Cerebellar cortex (tissue), 1 donor: ENCODE measurements at regions not wholly inside any gene's neighbourhood (a gene's known extent, or its start where the extent isn't known, plus 50 kb on each side); places are given as distances from the start of the nearest gene placed in this dataset.
"Not testable (repeated sequence)": the region's sequence is repeated elsewhere in the genome, so short reads cannot be mapped to it uniquely, and the experiment has no call there.

Source experiments
- DNase-seq: peaks from one replicate; pipeline ENCODE4 v3.0.0-alpha.2; 2015; ENCODE audit warnings: low spot score

DNA sequence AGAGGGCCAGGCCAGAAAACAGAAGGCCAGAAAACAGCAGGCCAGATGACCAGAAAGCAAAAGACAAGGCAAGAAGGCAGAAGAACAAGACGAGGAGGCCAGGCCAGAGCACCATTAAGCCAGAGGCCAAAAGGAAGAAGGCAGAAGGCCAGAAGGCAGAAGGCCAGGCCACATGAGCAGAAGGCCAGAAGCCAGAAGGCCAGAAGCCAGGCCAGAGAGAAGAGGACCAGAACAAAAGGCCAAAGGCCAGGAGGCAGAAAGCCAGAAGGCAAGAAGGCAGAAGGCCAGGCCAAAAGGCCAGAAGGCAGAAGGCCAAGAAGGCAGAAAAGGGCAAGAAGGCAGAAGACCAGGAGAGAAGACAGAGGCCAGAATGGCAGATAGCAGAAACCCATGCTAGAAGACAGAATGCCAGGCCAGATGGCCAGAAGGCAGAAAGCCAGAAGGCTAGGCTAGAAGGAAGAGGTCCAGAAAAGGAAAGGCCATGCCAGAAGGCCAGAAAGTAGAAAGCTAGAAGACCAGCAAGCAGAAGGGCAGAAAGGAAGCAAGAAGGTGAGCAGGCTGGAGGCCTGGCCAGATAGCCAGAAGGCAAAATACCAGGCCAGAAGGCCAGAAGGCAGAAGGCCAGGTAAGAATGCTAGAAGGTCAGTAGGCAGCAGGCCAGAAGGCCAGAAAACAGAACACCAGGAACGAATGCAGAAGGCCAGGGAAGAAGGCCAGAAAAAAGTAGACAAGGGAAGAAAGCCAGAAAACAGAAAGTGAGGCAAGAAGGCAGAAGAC, 187.6 kb downstream of the TUBA3C start:
- no peak for DNase-seq

DNA sequence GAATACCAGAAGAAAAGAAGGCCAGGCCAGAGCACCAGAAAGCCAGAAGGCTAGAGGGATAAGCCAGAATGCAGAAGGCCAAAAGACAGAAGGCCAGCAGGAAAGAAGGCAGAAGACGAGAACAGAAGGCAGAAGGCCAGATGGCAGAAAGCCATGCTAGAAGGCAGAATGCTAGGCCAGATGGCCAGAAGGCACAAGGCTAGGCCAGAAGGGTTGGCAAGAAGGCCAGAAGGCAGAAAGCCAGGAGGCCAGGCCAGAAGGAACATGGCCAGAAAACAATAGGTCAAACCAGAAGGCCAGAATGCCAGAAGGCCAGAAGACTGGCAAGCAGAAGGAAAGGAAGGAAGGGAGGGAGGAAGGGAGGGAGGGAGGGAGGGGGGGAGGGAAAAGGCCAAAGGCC, 188.8 kb downstream of the TUBA3C start:
- DNase-seq, result no peak

DNA sequence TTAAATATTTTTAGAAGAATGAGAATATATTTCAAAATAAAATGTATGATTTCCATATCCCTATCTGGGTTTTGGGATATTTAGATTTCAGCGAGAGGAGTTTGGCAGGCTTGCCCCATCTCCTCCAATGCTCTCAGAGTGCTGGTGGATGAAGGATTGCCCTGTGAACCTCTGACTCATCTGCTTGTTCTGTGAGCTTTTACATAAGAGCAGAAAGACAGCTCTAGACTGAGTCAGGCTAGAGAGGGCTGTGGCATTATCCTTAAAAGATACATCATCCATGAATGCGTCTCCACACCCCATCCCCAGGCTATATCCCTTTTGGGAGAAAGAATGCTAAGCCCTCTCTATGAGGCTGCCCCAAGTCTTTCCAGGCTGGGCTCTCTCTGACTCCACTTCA, 190.6 kb downstream of the TUBA3C start:
- DNase-seq, result no peak

DNA sequence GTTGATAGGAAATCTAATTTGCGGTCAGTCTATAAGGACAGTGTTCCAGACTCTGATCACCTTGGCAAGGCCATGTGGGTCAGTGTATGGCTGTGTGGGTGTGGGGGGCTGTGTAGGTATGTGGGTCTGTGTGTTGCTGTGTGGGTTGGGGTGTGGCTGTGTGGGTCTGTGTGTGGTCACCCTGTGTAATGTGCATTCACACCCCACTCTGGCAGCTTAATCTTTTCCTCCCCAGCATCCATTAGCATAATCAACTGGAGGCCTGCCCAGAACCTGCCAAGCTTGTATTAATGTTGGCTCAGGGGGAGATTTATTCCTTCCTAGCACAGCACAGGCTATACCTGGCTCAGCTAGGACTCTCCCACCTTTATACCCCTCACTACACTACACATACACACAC, 203.2 kb downstream of the TUBA3C start:
- DNase-seq, result no peak

DNA sequence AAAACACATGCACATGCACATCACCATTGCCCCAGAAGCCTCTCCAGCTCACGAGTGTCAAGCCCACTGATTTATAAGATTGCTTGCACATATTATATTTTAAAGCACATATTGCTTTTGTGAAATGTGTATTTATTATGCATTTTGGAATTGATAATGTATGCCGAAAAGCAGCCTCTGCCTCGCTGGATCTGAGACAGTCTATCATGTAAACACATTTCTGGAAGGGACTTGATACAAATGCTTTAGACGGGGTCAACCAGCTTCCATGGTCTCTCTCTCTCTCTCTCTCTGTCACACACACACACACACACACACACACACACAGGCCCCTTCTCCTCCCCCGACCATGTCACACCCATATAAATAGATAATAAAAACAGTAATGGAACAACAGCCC, 203.8 kb downstream of the TUBA3C start:
- no peak for DNase-seq

DNA sequence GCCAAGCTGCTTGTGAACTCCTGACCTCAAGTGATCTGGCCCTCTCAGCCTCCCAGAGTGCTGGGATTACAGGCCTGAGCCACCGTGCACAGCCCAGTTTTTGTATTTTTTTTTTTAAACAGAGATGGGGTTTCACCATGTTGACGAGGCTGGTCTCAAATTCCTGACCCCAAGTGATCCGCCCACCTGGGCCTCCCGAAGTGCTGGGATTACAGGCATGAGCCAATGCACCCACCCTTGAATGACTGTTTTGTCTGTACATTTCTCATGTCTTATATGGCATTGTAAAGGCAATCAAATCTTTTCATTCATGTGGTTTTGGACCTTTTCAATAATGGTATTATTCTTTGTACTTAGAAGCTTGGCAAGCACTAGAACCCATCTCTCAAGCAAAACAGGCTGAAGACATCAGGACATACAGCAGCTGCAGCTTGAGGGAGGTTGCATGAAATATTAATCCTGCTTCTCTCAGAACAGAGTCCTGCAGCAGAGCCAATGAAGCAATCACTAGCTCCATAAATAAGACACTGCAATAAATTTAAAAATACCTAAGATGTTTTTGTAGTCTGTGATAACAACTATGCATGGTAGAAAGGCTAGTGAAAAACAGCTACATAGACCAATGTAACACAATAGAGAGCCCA, 209.9 kb downstream of the TUBA3C start:
- DNase-seq, result no peak

DNA sequence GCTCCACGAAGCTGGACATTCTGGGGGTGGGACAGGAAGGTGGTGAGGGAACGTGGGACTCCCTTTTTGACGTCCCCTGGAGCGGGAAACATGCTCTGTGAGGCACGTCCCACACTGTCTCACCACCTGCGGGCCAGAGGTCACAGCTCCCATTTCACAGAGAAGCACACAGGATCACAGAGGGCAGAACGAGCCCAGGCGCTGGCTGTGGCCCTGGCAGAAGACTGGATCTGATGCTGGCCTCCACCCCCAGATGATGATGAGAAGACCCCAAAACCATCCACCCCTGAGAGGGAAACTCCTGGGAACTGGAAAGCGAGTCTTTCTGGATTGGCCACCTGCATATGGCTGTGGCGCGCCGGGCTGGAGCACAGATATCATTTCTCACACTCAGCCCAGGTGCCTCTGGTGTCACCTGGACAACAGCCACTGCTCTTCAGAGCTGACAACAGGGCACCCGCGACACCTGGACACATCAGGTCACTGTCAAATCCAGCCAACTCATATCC, 216.2 kb downstream of the TUBA3C start:
- DNase-seq, result no peak

DNA sequence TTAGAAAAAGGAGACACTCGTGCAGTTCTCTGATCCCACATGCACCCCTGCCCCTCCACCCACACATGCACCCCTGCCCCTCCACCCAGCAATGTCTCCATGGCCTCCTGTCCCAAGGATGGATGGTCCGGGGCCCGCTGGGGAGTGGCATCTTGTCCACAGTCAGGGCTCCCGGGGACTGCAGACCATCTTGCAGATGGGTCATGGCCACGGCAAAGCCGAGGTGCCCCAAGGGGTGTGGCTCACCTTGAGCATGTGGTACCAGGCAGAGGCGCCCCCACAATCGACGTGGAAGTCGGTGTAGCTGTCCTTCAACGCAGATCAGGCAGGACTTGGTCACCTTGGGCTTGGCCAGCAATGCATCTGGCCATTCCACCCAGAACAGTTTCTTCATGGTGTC, 216.7 kb downstream of the TUBA3C start:
- no peak for DNase-seq

DNA sequence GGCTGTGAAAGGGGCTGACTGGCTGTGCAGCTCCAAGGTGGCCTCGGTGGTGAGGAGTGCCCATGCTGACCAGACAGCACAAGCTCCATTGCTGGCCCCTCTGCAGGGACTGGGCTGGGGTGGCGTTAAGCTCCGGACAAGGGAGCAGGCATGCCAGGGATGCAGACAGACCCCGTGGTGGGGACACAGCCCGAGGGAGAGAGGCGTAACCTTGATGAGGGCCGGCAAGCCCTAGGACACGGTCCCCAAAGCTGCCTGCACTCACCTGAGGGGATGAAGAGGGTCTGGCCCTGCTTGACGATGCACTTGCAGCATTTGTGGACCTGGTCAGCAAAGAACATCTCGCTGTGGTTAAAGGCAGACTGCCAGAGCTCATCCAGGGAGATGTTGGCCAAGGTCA, 217.9 kb downstream of the TUBA3C start:
- DNase-seq, result not testable (repeated sequence)

DNA sequence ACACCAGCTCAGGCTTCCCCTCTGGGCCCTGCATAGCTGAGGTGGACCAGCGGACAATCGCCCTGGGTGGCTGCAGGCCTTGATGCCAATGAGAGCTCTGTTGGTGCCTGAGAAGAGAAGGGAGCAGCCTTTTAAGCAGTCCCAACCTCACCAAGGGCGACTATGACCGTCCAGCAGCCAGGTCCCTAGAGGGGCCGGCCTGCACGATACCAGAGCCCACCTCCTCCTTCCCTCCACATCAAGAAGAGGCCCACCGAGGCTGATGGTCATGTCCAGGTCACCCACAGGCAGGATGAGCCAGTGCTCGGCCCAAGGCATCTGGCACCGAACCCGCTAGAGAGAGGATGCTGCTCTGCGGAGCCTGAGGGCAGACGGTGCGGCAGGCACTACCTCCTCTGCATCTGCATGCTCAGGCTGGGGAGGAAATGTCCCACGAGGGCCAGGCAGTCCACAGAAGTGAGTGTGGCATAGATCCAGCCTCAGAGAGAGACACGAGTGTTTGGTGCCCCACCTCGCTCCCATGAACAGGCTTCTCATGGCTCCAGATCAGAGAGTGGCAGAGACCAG, 219.4 kb downstream of the TUBA3C start:
- no peak for DNase-seq

DNA sequence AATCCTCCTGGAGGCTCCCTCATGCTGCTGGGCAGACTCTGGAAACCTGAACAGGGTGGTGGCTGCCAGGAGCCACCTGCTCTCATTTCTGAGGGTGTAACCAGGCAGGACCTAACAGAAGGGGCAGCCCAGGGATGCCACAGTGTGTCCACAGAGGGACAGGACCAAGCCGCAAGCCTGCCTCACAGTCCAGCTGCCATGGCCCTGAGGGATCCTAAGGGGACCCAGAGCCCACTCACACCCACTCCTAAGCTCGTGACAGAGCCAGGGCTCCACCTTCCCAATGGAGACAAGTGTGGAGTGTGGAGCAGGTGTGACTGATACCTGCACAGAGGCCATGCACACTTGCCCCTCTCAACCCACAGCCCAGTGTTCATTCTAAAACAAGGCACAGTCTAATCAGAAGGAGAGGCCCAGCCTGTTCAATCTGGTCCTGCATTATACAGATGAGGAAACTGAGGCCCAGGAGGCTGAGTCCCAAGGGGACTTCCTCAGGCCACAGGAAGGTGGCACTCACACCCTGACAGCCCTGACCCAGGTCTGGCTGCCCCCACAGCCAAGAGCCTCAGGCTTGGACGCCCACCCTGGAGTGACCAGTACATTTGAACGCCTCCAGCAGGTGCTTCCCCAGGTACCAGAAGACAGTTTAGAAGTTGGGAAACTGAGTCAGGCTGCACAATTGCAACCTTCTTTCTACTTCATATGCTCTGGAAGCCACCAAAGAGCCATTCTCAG, 220.1 kb downstream of the TUBA3C start:
- DNase-seq, result no peak

DNA sequence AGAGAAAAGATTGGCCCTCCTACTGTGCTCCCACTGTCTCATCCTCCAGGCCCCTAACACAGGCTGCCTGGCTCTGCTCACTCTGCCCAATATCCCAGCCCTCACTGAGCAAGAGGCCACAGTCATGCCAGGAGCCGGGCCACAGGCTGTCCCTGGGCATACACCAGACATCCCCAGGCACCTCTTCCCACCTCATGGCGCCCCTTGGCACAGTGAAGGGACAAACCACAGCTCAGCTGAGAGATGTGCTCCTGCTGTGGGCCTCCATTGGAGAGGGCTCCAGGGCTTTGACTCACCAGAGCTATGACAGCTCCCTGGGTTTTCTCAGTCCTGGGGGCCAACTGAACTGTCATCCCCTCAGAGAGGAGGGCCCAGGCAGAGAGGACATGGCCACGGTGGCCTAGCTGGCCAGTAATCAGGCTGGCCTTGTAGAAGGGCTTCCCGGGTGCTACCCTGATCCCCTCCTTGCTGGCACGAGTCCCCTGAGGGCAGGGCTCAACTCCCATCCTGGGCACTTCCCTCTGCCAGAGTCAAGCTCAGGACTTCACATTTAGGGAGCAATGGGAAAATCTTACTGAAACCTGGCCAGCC, 220.9 kb downstream of the TUBA3C start:
- DNase-seq, result no peak

DNA sequence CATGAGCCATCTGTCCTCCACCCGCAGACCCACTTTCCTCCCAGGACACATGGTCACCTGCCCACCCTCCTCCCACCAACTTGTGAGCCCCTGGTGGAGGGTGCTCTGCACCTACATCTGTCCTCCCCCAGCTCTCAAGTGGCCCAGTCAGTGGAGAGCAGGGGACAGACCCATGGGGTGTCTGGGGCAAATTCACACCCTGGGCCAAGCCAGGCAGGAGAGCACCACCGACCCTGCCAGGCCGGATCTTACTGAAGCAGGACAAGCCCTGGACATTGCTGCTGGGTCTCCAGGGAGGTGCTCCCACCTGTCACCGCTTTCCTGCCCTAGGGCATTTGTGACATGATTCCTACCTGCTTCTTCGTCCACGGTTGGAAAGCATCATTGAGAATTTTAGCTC, 221.6 kb downstream of the TUBA3C start:
- DNase-seq, result no peak

DNA sequence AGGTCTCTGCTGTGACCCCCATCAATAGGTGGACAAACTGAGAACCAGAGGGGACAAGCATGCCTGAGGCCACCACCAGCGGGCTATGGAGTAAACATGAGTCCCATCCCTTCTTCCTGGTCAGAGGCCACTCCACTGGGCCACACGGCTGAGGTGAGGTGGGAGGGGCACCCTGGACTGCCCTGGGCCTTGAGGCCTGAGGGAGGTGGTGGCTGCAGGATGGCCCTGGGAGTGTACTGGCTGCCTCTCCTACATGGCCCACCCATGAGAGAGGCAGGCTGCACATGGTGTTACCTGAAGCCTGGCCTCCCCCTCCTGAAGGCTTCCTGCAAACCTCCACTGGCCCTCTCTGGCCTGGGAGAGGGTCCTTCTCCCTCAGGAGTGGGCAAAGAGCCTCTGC, 222.4 kb downstream of the TUBA3C start:
- no peak for DNase-seq

DNA sequence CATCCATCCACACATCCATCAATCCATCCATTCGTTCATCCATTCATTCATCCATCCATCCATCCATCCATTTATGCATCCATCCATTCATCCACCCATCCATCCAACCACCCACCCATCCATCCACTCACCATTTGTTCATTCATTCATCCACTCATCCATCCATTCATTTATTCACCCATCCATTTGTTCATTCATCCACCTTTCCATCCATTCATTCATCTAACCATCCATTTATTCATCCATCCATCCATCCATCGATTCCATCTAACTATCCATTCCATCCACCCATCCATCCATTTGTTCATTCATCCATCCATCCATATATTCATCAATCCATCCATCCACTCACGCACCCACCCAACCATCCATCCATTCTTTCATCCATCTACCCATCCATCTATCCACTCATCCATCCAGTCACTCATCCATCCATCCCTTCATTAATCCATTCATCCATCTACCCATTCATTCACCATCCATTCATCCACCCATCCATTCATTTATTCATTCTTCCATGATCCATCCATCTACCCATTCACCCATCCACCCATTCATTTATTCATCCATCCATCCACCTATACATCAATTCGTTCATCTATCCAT, 225.0 kb downstream of the TUBA3C start:
- DNase-seq, result no peak

DNA sequence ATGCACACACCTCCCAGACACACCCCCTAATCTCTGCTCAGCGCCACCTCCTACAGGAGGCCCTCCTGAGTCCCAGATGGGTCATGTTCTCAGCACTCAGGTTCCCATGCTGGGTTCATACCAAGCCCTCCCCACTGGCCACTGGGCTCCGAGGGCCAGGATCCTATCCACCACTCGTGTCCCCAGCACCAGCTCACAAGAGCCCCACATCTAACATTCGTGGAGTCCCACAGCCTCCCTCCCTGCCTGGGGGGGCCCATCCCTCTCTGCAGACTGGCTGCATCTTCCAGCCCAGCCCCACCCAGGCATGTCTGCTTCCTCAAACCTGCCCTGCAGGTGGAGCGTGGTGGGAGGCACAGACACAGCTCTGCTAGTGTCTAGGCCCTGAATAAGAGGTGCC, 227.4 kb downstream of the TUBA3C start:
- DNase-seq, result no peak

DNA sequence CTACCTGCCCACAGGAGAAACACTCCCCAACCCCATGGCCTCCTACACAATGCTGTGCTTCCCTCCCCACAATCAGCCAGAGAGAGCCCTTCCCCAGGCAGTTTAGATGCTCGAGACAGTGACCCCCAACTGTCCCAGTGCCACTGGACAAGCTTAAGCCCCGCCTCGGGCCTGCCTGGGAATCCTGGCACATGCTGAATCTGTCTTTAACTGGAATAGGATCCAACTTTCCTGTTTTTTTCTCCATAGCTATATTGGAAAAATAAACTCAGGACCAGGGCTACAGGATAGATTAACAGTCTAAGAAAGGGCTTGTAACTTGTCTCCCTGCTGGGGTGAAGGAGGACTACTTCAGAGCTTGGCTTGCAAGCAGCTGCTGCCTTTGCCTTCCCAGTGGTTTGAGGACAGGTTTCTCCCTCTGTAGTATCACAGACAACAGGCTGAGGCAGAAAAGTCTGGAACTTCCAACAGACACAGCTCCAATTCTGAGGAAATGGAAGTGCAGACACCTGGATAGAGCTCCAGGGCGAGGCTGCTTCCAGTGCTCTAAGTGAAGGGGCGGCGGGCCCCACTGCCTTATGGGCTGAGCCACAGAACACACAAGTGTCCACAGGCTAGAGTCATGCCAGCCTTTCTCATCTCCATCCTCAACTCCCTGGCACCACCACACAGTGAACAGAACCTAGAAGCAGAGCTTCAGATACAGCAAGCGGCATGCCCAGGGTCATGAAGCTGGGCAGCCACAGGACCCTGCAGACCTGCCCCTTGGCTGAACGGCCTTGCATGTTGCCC, 228.3 kb downstream of the TUBA3C start:
- DNase-seq, result no peak

DNA sequence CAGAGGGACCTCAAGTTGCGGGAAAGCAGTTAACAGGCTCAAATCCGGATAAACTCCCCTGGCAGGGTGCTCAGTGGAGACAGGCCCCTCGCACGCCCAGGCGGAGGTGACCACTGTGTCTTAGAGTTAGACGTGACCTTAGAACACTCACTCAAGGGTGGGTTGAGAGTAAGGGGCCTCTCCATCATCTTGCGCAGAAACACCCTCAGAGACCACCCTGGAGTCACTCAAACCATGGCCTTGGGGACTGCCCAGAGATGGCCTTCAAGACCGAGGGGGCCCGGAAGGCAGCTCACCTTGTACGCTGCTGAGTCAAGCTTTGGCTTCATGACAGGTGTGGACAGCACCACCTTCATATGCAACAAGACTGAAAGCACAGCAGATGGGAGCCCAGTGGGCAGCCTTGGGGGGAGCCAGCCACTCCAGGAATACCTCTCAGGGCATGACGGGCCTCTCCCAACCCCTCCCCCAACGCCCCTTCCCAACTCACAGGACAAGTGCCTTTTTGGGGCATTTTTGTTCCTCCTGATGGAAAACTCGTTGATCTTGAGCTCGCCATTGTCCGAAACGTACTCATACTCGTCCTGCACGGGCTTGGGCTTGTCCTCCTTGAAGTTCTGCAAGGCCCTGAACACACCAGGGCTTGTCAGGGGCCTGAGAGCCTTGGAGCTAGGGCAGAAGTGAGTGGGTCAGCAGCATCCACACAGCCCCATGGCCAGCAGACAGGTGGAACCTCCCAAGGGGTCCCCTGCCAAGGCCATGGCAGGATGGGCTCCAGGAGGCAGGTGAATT, 229.2 kb downstream of the TUBA3C start:
- no peak for DNase-seq

DNA sequence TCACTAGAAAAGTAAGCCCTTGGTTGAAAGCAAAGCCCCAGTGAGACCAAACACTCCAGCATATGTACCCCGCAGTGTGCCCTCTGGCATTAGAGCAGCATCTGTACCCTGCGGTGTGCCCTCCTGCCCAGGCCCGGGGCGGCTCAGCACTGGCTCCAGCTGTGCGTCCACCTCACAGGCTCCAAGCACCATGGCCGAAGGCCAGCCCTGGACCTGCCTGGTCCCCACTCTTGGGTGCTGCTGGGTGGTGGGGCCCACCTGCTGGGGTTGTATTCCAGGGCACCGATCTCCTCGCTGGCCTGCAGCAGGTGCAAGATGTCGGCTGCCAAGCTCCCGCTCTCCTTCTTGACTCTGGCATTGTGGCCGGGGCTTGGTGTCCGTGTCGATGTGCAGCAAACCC, 230.2 kb downstream of the TUBA3C start:
- no peak for DNase-seq

DNA sequence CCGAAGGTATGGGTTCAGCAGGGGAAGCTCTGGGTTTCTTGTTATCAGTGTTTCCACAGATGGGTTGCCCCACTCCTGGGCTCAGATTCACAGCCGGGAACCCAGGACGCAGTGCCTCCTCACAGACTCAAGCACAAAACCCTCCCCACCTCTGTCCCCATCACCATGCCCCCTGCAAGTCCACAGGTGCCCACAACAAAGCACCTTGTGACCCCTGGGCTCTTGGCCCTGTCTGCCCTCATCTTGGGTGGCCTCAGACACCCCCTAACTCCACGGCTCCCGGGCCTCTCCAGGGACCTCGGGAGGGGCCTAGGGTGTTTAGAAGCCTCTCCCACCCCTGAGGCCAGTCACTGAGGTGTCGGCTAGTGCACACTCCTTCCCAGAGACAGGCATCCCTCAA, 231.7 kb downstream of the TUBA3C start:
- no peak for DNase-seq

DNA sequence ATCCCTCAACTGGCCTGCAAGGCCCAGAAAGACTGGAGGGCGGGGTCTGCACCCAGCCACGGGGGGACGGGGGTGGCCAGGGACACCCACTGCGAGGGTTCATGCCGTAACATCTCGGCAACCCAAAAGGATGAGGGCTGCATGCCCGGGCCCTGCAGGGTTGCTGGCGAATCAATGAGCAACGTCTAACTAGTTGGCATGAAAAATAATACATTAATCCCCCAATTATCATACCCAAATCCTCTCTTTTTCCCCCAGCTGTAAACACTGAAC, 232.2 kb downstream of the TUBA3C start:
- no peak for DNase-seq
